ENCODE measurements at regions not wholly inside any gene's neighbourhood (a gene's known extent, or its start where the extent isn't known, plus 50 kb on each side); places are given as distances from the start of the nearest gene placed in this dataset.

DNA sequence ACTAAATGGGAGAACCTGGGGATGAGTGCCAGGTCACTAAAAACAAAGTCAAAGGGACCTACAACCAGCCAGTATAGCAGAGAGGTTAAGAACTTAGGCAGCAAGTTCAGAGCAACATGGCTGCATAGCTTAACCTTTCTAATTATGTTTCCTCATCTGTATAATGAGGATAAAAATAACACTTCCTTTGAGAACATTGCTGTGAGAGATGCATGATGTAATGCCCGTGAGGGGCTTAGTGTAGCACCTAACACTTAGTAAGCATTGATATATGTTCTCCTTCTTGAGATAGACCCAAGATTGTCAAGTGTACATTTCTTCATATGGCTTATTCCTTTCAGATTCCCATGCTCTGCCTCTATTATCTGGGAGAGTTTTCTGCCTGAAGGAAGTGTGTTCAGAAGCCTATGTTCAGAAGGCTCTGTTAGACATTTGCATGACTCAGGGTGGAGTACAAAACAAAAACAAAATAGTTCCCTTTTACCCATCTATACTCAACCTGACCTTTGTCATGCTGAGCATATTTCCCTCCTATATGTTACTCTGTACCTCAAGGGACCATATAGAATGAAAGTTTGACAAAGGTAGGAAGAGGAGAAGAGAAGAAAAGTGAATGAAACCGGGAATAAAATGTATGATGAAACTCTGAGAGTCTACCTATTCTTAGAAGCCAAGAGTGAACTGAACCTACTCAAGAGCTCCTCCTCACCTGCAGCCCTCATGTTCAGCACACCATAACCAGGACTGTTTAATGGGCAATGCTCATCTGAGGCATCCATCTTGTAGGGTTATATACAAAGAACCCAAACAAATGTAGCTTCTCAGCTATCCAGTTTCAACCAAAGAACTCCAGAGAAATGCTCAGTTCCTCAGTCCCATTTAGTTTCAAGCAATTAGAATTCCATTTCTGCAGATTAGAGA is 70.7 kb upstream of the KCNMB2 start:
- intact Hi-C loops (cut with DNase I; ENCODE audit: low total_unique reads), result no loop called here
- WGBS, 5 donors, result 33 to 70% (median 60%) methylated on average over 2 of the region's 2 CpGs

DNA sequence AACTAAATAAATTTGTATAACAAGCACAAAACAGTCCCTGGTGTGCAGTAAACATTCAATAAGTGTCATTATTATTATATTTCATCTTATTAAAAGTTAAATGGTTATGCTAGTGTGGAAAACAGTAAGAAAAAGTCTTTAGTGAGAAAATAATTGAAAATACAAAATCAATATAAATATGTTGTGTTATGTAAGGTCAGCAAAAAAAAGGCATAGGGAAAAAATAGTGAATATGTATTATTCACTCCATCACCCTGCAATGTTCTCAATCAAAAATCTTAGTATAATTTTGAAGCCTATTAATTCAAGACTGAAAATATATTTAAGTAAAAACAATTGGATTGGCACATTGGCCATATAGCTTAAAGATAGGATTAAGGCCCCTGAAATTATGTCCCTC is 63.3 kb upstream of the KCNMB2 start:
- intact Hi-C loops (cut with DNase I; ENCODE audit: low total_unique reads), result no loop called here
- Histone ChIP-seq H3K4me3 (no peak overlapping the region), H3K27ac (no peak overlapping the region), H3K27me3 (replicated peaks in 1 of 7) (no peaks in the 10 kb centered on the region), H3K9me3 (no peaks in the 10 kb centered on the region), H3K36me3 (no peaks in the 10 kb centered on the region), H3K4me1 (no peaks in the 10 kb centered on the region)
- DNase-seq, result no peak
- no peak for TF ChIP-seq POLR2AphosphoS5 (IDR thresholded peaks at IDR 0.05)

More for the DNA sequence above, 70.7 kb upstream of the KCNMB2 start:
- no peaks in the 10 kb centered on the region for H3K36me3 ChIP-seq
- no peaks in the 10 kb centered on the region for H3K4me1 ChIP-seq
- DNase-seq, result no peak
- TF ChIP-seq POLR2A (IDR thresholded peaks at IDR 0.05) (no peak), POLR2AphosphoS5 (IDR thresholded peaks at IDR 0.05) (no peak)
- TF ChIP-seq, protein P1, sequence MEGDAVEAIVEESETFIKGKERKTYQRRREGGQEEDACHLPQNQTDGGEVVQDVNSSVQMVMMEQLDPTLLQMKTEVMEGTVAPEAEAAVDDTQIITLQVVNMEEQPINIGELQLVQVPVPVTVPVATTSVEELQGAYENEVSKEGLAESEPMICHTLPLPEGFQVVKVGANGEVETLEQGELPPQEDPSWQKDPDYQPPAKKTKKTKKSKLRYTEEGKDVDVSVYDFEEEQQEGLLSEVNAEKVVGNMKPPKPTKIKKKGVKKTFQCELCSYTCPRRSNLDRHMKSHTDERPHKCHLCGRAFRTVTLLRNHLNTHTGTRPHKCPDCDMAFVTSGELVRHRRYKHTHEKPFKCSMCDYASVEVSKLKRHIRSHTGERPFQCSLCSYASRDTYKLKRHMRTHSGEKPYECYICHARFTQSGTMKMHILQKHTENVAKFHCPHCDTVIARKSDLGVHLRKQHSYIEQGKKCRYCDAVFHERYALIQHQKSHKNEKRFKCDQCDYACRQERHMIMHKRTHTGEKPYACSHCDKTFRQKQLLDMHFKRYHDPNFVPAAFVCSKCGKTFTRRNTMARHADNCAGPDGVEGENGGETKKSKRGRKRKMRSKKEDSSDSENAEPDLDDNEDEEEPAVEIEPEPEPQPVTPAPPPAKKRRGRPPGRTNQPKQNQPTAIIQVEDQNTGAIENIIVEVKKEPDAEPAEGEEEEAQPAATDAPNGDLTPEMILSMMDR (IDR thresholded peaks at IDR 0.05 in 8 of 11, conservative IDR thresholded peaks at IDR 0.05 in 3 of 11), result no peak
- H3K27me3 ChIP-seq (replicated peaks in 1 of 7), result peaks cover 0 to 7% (median 0%) of the 10 kb centered on the region in 7 donors
- no peak overlapping the region for H3K4me3 ChIP-seq
- no peaks in the 10 kb centered on the region for H3K9me3 ChIP-seq
- no peak overlapping the region for H3K27ac ChIP-seq

DNA sequence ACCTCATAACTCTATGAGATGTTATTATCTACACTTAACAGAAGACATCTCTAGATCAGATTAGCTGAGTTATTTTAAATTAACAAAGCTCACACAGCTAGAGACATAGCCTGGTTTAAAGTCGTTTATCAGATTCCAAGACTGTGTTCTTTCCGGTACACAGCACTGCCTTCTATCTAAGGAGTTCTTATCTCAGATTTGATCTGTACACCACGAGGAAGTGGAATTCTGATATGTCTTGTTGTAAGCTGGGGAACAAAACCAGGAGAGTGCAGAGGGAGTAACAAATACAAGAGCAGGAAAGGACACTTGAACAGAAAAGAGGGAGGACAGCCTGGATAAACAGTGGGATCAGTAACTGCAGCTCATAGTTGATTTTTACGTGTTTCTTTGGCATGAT is 61.7 kb upstream of the KCNMB2 start:
- Histone ChIP-seq H3K27ac (no peak overlapping the region), H3K36me3 (no peaks in the 10 kb centered on the region), H3K9me3 (no peaks in the 10 kb centered on the region), H3K4me1 (no peaks in the 10 kb centered on the region), H3K27me3 (replicated peaks in 1 of 7) (no peaks in the 10 kb centered on the region), H3K4me3 (no peak overlapping the region)
- no peak for DNase-seq
- TF ChIP-seq POLR2A (IDR thresholded peaks at IDR 0.05) (no peak), POLR2AphosphoS5 (IDR thresholded peaks at IDR 0.05) (no peak)
- TF ChIP-seq, protein P1 (IDR thresholded peaks at IDR 0.05 in 8 of 11, conservative IDR thresholded peaks at IDR 0.05 in 3 of 11), result no peak
- WGBS, 5 donors, result 15 to 25% (median 17%) methylated on average over 4 of the region's 4 CpGs
- intact Hi-C loops (cut with DNase I; ENCODE audit: low total_unique reads), result no loop called here

DNA sequence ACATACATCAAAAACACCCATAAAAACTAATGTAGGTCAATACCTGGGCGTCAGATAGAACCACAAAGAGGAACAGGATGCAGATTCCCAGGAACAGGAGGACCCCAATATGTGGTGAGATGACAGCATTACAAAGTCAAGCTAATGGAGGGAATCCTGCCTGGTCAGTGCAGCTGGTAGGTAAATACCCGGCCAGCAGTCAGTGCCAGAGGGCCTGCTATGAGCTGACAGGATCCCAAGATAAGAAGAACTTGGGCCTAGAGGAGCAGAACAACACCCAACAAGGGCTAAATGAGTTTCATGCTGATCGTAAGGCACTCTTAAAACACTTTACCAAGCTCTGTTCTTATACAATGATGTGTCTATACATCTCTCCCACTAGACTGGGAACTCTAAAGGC is 61.2 kb upstream of the KCNMB2 start:
- TF ChIP-seq, protein P1 (IDR thresholded peaks at IDR 0.05 in 8 of 11, conservative IDR thresholded peaks at IDR 0.05 in 3 of 11), result no peak
- TF ChIP-seq POLR2A (IDR thresholded peaks at IDR 0.05), result no peak
- no peak for TF ChIP-seq POLR2AphosphoS5 (IDR thresholded peaks at IDR 0.05)
- no peak for DNase-seq
- H3K4me1 ChIP-seq, result no peaks in the 10 kb centered on the region
- H3K27ac ChIP-seq, result no peak overlapping the region
- intact Hi-C loops (cut with DNase I; ENCODE audit: low total_unique reads), result no loop called here
- no peaks in the 10 kb centered on the region for H3K9me3 ChIP-seq
- H3K4me3 ChIP-seq, result no peak overlapping the region
- no peaks in the 10 kb centered on the region for H3K27me3 ChIP-seq (replicated peaks in 1 of 7)
- 73 to 89% (median 78%) methylated on average over 3 of the region's 3 CpGs for WGBS, 5 donors
- H3K36me3 ChIP-seq, result no peaks in the 10 kb centered on the region

Data from spleen (tissue), 11 donors.